HepG2 (cell line): ENCODE measurements at regions not wholly inside any gene's neighbourhood (a gene's known extent, or its start where the extent isn't known, plus 50 kb on each side); places are given as distances from the start of the nearest gene placed in this dataset.
A peak's percentile ranks its signal among the peaks of the same experiment; 100 is the strongest.

Experiments used
- ATAC-seq: fragments of 200-7000 bp; cut with Tn5 transposase; 3 replicates; pipeline ENCODE4 v1.9.1; 2020; ENCODE audit warnings: mild to moderate bottlenecking, moderate library complexity
- BruUV-seq: library from RNA; stranded (reverse); fragments of 400-500 nt; replicated peaks from 2 replicates; lab custom pipeline; 2021; lab: Mats Ljungman, UMichigan
- CTCF ChIA-PET: fragments of 300-600 bp; formaldehyde crosslinking; extraction: SDS; loops from one replicate; lab custom pipeline; 2021; ENCODE audit warnings: low total read pairs, inconsistent platforms, low intra/inter-chr PET ratio; lab: Yijun Ruan, JAX
- POLR2A ChIA-PET: fragments of 350-600 bp; sonication (Branson Sonifier 250); formaldehyde crosslinking; loops from one replicate; lab custom pipeline; 2020; ENCODE audit warnings: antibody characterized with exemption, inconsistent platforms; lab: Yijun Ruan, JAX
- DNase-seq: peaks from one replicate; pipeline ENCODE4 v3.0.0-alpha.2; 2015; ENCODE audit warnings: low spot score
- FAIRE-seq: peaks from 3 replicates; lab custom pipeline; 2011; peaks lifted over from hg19 to GRCh38; lab: Jason Lieb, UNC
- H2AFZ ChIP-seq: one replicate; pipeline ENCODE4 v1.6.1; 2011; ENCODE audit warnings: low read length, inconsistent platforms
- H3K27ac ChIP-seq: fragments of 300-600 bp; 3 replicates; pipeline ENCODE4 v1.8.0; 2011; ENCODE audit warnings: mixed run types, mild to moderate bottlenecking, mixed read lengths, low read length, inconsistent platforms; ENCODE audit not compliant: insufficient read depth; ENCODE audit errors: extremely low read length
- H3K27me3 ChIP-seq, 2 experiments: fragments of 200-600 bp in 1 of 2; 2 replicates in 1 of 2; 3 replicates in 1 of 2; pipeline versions ENCODE4 v1.6.0 to v1.8.0; 2011; ENCODE audit warnings: low read length in 2 of 2, mild to moderate bottlenecking in 2 of 2, moderate library complexity in 2 of 2, inconsistent platforms in 1 of 2; ENCODE audit not compliant: insufficient read depth in 2 of 2, control insufficient read depth in 1 of 2
- H3K36me3 ChIP-seq, 2 experiments: fragments of 200-600 bp in 1 of 2; replicated peaks in 1 of 2; 2 replicates in 1 of 2; 3 replicates in 1 of 2; pipeline versions ENCODE4 v1.5.1 to v1.8.0; 2011; ENCODE audit warnings: low read length in 2 of 2, inconsistent platforms in 1 of 2; ENCODE audit not compliant: insufficient read depth in 2 of 2, control insufficient read depth in 1 of 2
- H3K4me1 ChIP-seq: 2 replicates; pipeline ENCODE4 v1.5.1; 2012; ENCODE audit warnings: low read length, inconsistent platforms; ENCODE audit not compliant: insufficient read depth
- H3K4me2 ChIP-seq: 2 replicates; pipeline ENCODE4 v1.6.0; 2011; ENCODE audit warnings: low read depth, low read length, inconsistent platforms
- H3K4me3 ChIP-seq, 3 experiments: fragments of 200-600 bp in 1 of 3; sonication (generic), shearing (Covaris generic) in 1 of 3; replicated peaks in 1 of 3; 2 replicates each; pipeline ENCODE4 v1.5.1; 2011 to 2016; ENCODE audit warnings: low read length in 3 of 3, inconsistent platforms in 2 of 3, low read depth in 2 of 3, mild to moderate bottlenecking in 2 of 3, control low read depth in 1 of 3, mixed read lengths in 1 of 3; ENCODE audit not compliant: insufficient read depth in 1 of 3
- H3K79me2 ChIP-seq: one replicate; pipeline ENCODE4 v1.6.1; 2011; ENCODE audit warnings: low read length, inconsistent platforms; ENCODE audit not compliant: insufficient read depth
- H3K9ac ChIP-seq: 2 replicates; pipeline ENCODE4 v1.6.0; 2011; ENCODE audit warnings: mild to moderate bottlenecking, low read depth, low read length, inconsistent platforms; ENCODE audit not compliant: insufficient read depth
- H3K9me3 ChIP-seq: 2 replicates; pipeline ENCODE4 v1.5.1; 2012; ENCODE audit warnings: mild to moderate bottlenecking, low read length
- H4K20me1 ChIP-seq: 2 replicates; pipeline ENCODE4 v1.6.0; 2011; ENCODE audit warnings: inconsistent platforms, mild to moderate bottlenecking, low read length, moderate library complexity; ENCODE audit not compliant: insufficient read depth
- FIP1L1 ChIP-seq: fragments of 200-400 bp; formaldehyde crosslinking; IDR thresholded peaks from 2 replicates; pipeline ENCODE4 v1.6.1; 2018; ENCODE audit warnings: low read depth, mild to moderate bottlenecking, low read length, moderate library complexity, borderline replicate concordance; ENCODE audit not compliant: insufficient read depth
- GATAD2A ChIP-seq: IDR thresholded peaks from 2 replicates; pipeline ENCODE4 v1.6.1; 2016
- GLI4 ChIP-seq: sonication (generic); formaldehyde crosslinking; IDR thresholded peaks from 2 replicates; pipeline ENCODE4 v1.5.1; 2020; ENCODE audit warnings: missing genetic modification reagents, mild to moderate bottlenecking, moderate library complexity, borderline replicate concordance
- HES4 ChIP-seq: sonication (generic); formaldehyde crosslinking; IDR thresholded peaks from 2 replicates; pipeline ENCODE4 v1.9.0; 2021; ENCODE audit warnings: mild to moderate bottlenecking, missing genetic modification reagents, borderline replicate concordance
- KDM4B ChIP-seq: sonication (generic); formaldehyde crosslinking; IDR thresholded peaks from 2 replicates; pipeline ENCODE4 v1.4.0; 2020; ENCODE audit warnings: missing genetic modification reagents
- MED1 ChIP-seq: sonication (generic); formaldehyde crosslinking; IDR thresholded peaks from 2 replicates; pipeline ENCODE4 v1.4.0; 2020; ENCODE audit warnings: missing genetic modification reagents
- MED8 ChIP-seq: sonication (generic); formaldehyde crosslinking; IDR thresholded peaks from 2 replicates; pipeline ENCODE4 v1.8.1; 2023; ENCODE audit warnings: mild to moderate bottlenecking, missing genetic modification reagents; ENCODE audit not compliant: insufficient replicate concordance
- PAX8 ChIP-seq: sonication (generic); formaldehyde crosslinking; IDR thresholded peaks from 2 replicates; pipeline ENCODE4 v1.8.0; 2022; ENCODE audit warnings: mild to moderate bottlenecking, missing genetic modification reagents, borderline replicate concordance
- PPARG ChIP-seq: conservative IDR thresholded peaks from 2 replicates; pipeline ENCODE4 v1.6.1; 2016; ENCODE audit warnings: missing biosample characterization, missing genetic modification reagents
- ZKSCAN8 ChIP-seq: IDR thresholded peaks from 2 replicates; pipeline ENCODE4 v1.6.1; 2016; ENCODE audit warnings: borderline replicate concordance, missing genetic modification reagents, missing compliant biosample characterization
- ZNF367 ChIP-seq: sonication (generic); formaldehyde crosslinking; IDR thresholded peaks from 2 replicates; pipeline ENCODE4 v1.4.0; 2020; ENCODE audit warnings: missing genetic modification reagents, borderline replicate concordance
- ZNF501 ChIP-seq: sonication (generic); formaldehyde crosslinking; IDR thresholded peaks from 2 replicates; pipeline ENCODE4 v1.5.1; 2020; ENCODE audit warnings: mild to moderate bottlenecking, moderate library complexity, missing genetic modification reagents
- ZSCAN12 ChIP-seq: sonication (generic); formaldehyde crosslinking; IDR thresholded peaks from 2 replicates; pipeline ENCODE4 v1.9.0; 2021; ENCODE audit warnings: mild to moderate bottlenecking, missing genetic modification reagents
- WGBS: methylation state at CpG from one replicate; pipeline ENCODE4 v1.1.6; 2017; ENCODE audit warnings: low lambda C conversion rate; 5-methylcytosine and 5-hydroxymethylcytosine counted together
- in situ Hi-C: cut with HindIII; loops from 2 replicates; pipeline ENCODE4 v1.10.0; 2017; ENCODE audit warnings: low pct_unique_long_range_greater_than_20kb; ENCODE audit not compliant: extremely low pct_ligation_motif_present
- intact Hi-C: fragments of 100-400 bp; cut with micrococcal nuclease; formaldehyde crosslinking; loops from one replicate; pipeline ENCODE4 v1.10.0; 2022; ENCODE audit not compliant: unreplicated experiment
- TF ChIP-seq, protein P1 (sequence below): IDR thresholded peaks from 2 replicates; pipeline ENCODE4 v1.6.1; 2016; ENCODE audit warnings: low read depth, control low read depth
- TF ChIP-seq, protein P2 (sequence below): IDR thresholded peaks from 2 replicates; pipeline ENCODE4 v1.6.1; 2016; ENCODE audit warnings: missing biosample characterization, missing genetic modification reagents, low read depth
- TF ChIP-seq, protein P3 (sequence below): sonication (generic); formaldehyde crosslinking; IDR thresholded peaks from 2 replicates; pipeline ENCODE4 v1.4.0; 2020; ENCODE audit warnings: mild to moderate bottlenecking, missing genetic modification reagents

GRCh38 chr9:96175001-96175400, 127.0 kb downstream of the HSD17B3 start:
- in situ Hi-C loops (no loop called here), intact Hi-C loops (no loop called here)
- peak; percentile 56 for FAIRE-seq
- no peaks in the 10 kb centered on the region for H3K79me2 ChIP-seq
- ATAC-seq = peak; percentile 86
- CTCF ChIA-PET = no interaction called here
- H3K4me1 ChIP-seq = peaks cover 27% of the 10 kb centered on the region
- WGBS = 29% methylated on average over 1 of the region's 1 CpG
- BruUV-seq = no TSS peak
- no peaks in the 10 kb centered on the region for H3K9me3 ChIP-seq
- no peaks in the 10 kb centered on the region for H3K36me3 ChIP-seq
- H4K20me1 ChIP-seq = no peaks in the 10 kb centered on the region
- no peak overlapping the region for H3K4me2 ChIP-seq
- H3K4me3 ChIP-seq = no peak overlapping the region
- H3K27me3 ChIP-seq = peaks cover 1 to 19% of the 10 kb centered on the region in 2 experiments; a peak in 2 of 5 replicates
- TF ChIP-seq MED8 (CRISPR knock-in tag) (no peak), PAX8 (CRISPR knock-in tag) (no peak), ZNF501 (CRISPR knock-in tag) (no peak), ZNF367 (CRISPR knock-in tag) (no peak), ZKSCAN8 (CRISPR knock-in tag) (no peak), HES4 (CRISPR knock-in tag) (no peak), MED1 (CRISPR knock-in tag) (no peak), FIP1L1 (no peak), KDM4B (CRISPR knock-in tag) (no peak), GLI4 (no peak), PPARG (no peak), GATAD2A (no peak), ZSCAN12 (CRISPR knock-in tag) (no peak)
- TF ChIP-seq, protein P1, sequence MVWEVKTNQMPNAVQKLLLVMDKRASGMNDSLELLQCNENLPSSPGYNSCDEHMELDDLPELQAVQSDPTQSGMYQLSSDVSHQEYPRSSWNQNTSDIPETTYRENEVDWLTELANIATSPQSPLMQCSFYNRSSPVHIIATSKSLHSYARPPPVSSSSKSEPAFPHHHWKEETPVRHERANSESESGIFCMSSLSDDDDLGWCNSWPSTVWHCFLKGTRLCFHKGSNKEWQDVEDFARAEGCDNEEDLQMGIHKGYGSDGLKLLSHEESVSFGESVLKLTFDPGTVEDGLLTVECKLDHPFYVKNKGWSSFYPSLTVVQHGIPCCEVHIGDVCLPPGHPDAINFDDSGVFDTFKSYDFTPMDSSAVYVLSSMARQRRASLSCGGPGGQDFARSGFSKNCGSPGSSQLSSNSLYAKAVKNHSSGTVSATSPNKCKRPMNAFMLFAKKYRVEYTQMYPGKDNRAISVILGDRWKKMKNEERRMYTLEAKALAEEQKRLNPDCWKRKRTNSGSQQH (CRISPR knock-in tag) = no peak
- TF ChIP-seq, protein P2, sequence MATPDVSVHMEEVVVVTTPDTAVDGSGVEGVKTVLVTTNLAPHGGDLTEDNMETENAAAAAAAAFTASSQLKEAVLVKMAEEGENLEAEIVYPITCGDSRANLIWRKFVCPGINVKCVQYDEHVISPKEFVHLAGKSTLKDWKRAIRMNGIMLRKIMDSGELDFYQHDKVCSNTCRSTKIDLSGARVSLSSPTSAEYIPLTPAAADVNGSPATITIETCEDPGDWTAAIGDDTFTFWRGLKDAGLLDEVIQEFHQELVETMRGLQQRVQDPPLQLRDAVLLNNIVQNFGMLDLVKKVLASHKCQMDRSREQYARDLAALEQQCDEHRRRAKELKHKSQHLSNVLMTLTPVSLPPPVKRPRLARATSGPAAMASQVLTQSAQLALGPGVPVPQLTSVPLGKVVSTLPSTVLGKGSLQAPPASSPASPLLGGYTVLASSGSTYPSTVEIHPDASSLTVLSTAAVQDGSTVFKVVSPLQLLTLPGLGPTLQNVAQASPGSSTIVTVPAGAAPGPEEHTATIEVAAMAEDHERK (CRISPR knock-in tag) = no peak
- TF ChIP-seq, protein P3, sequence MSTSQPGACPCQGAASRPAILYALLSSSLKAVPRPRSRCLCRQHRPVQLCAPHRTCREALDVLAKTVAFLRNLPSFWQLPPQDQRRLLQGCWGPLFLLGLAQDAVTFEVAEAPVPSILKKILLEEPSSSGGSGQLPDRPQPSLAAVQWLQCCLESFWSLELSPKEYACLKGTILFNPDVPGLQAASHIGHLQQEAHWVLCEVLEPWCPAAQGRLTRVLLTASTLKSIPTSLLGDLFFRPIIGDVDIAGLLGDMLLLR (CRISPR knock-in tag) = no peak
- TF ChIP-seq, all 625 proteins: peak for 0
- Histone ChIP-seq H2AFZ (no peak overlapping the region), H3K9ac (no peak overlapping the region), H3K27ac (no peak overlapping the region)
- peak; percentile 24 for DNase-seq
- POLR2A ChIA-PET = no interaction called here
